G401 (cell line): ENCODE measurements at regions not wholly inside any gene's neighbourhood (a gene's known extent, or its start where the extent isn't known, plus 50 kb on each side); places are given as distances from the start of the nearest gene placed in this dataset.
"Not testable (repeated sequence)": the region's sequence is repeated elsewhere in the genome, so short reads cannot be mapped to it uniquely, and the experiment has no call there.

Source experiments
- DNase-seq: peaks from one replicate; pipeline ENCODE4 v3.0.0-alpha.2; 2015; ENCODE audit warnings: low spot score
- in situ Hi-C: cut with HindIII; loops from 2 replicates; pipeline ENCODE4 v1.10.0; 2016; ENCODE audit warnings: low sequenced_read_pairs, mixed read lengths

DNA sequence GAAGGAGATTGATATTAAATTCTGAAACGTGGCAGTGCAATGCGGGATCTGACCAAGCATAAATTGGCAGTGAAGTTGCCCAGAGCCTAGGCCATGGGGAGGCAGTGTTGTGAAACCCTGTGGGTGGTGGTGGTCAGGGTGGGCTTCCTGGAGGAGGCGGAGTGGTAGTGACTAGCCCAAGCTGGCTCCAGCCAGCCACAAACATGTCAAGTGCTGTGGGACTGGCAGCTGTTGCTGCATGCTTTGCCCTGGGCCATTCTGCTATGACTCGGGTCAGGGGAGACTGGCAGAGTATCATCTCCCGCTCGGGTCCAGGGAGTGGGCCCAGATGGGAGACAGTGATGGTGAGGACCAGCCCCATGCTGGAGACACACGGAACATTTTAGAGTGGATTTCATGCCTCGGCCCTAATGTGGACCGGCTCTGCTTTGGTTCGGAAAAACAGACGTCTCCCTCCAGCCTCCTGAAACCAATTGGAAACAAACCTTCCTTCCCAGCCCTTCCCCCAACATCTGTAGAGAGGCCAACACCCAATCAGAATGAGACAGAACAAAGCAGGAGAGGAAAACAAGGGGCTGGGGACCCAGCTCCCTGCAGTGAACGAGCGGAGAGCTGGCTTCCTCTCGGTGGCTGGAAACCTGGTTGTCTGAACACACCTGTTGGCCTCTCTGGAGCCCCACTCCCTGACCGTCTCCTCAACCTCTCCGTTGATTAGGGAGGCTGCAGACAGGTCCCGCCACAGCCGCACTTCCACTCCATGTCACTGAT is 58.2 kb downstream of the TMEM270 start:
- DNase-seq, result no peak
- in situ Hi-C loops, result no loop called here

DNA sequence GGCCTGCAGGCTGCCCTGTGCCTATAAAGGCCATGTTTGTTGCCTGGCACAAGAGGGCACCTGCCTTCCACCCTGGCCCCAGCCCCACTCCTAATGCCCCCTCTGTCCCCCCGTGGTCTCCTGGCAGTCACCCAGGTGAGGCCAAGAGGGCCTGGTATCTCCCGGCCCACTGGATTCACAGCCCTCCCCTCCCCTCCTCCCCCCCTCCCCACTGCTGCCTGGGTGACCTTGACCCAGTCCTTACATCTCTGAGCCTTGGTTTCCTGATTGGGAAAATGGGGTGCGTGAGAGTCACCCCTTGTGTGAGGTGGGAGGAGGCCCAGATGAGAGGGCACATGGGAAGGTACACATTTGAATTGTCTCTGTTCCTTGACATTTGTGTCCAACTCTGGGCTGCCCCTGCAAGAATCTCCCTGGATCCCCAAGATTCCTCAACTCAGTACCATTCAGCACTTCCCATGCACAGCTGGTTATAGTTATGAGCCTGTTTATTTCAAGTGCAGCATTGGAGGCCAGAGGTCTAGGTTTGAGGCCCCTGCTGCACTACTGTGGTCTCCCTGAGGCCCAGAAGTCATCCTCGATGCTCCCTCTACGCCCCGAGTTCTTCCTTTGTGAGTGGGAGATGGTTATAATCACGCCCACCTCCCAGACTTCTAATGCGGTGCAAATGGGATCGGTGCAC is 58.9 kb downstream of the TMEM270 start:
- DNase-seq, result no peak

DNA sequence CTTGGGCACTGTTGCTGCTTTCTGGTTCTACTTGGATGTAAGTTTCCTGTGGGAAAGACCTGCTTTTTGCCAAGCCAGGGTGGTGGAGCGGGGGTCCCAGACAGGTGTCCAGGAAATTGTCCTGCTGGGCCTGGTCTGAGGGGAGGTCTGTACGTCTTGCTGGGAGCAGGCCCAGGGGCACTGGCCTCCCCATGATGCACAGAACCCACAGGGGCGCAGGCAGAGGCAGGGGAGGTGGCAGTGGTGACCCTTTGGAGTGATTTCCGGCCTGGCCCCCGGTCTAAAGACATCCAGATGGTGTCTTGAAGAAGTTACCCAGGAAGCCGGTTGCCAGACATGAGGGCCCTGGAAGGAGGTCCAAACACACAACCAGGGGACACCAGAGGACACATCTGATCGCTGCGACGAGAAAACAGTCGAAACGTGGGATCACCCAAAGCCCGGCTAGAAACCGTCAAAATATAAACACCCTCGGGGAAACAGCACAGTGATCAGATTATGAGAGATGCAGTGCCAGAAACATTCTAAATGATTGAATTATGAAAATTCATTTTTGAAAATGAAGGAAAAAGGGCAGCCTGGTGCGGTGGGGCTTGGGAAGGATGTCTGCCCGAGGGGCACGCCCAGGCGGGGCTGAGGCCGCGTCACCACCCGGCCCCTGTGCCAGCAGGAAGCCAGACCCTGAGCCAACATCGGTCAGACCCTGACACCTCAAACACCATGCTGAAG is 59.6 kb downstream of the TMEM270 start:
- no peak for DNase-seq
- in situ Hi-C loops, result no loop called here

More for the DNA sequence above, 58.9 kb downstream of the TMEM270 start:
- in situ Hi-C loops, result no loop called here

DNA sequence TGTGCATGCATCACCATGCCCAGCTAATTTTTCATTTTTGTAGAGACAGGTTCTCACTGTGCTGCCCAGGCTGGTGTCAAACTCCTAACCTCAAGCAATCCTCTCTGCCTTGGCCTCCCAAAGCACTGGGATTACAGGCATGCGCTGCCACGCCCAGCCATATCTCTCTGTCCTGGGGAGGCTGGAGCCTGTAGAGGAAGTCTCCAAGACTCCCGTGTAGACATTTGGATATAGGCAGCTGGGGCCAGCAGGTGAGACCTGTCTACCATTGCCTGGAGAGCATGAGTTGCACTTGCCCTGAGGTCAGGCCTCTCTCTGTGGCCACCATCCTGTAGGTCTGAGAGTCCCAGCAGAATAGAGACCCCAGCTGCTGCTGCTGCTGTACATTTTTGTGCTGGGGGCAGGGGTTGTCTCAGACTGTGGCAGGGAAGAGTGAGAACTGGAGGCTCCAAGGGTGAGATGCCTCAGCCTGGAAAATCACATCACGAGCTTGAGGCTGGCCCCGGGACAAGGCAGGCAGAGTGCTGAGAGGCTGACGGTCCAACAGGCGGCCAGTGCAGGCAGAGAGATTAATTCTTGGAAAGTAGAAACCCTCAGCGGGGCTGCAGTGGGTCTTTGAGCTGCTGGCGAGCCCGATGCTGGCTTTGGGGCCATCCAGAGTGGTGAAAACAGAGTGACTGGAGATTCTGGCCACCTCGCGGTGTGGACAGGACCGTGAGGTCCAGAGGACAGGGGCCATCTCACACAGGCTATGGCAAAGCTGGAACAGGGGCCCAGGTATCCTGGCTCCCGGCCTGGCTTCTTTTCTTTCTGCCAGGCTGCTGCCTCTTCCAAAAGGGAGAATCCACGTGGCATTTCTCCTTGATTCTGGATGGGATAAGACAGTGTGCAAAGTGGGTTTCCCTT is 60.9 kb downstream of the TMEM270 start:
- in situ Hi-C loops, result no loop called here
- DNase-seq, result peak; percentile 5

DNA sequence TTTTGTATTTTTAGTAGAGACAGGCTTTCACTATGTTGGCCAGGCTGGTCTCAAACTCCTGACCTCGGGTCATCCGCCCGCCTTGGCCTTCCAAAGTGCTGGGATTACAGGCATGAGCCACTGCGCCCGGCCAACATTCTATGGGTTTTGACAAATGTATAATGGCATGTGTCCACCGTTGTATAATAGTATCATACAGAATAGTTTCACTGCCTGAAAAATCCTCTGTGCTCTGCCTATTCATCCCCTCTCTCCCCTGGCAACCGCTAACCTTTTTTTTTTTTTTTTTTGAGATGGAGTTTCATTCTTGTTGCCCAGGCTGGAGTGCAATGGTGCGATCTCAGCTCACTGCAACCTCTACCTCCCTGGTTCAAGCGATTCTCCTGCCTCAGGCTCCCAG is 67.7 kb downstream of the TMEM270 start:
- in situ Hi-C loops, DNase-seq: not testable (repeated sequence)

DNA sequence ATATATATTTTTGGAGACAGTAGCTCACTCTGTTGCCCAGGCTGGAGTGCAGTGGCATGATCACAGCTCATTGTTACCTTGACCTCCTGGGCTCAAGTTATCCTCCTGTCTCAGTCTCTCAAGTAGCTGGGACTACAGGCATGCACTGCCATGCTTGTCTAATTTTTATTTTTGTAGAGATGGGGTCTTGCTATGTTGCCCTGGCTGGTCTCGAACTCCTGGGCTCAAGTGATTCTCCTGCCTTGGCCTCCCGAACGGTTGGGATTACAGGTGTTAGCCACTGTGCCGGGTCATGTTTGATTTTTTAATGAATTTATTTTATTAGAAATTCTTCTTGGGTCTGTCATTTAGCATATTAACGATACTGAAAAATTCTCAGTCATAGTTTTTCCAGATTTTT is 70.5 kb downstream of the TMEM270 start:
- in situ Hi-C loops, result no loop called here
- DNase-seq, result no peak

DNA sequence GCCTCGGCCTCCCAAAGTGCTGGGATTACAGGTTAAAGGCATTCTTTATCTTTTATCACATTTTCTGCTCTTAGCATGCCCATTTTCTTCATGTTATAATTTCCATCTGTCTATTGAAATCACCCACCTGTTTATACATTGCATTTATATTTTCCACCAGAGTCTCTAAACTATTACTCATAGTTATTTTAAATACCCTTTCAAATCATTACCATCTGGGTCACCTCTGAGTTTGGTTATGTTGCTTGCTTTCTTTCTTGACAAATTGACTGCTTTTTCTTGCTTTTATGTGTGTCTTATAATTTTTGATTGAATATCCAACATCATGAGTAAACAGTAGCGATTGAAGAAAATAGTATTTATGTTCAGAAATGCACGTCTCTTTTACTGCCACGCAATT is 71.4 kb downstream of the TMEM270 start:
- in situ Hi-C loops, result no loop called here
- no peak for DNase-seq

DNA sequence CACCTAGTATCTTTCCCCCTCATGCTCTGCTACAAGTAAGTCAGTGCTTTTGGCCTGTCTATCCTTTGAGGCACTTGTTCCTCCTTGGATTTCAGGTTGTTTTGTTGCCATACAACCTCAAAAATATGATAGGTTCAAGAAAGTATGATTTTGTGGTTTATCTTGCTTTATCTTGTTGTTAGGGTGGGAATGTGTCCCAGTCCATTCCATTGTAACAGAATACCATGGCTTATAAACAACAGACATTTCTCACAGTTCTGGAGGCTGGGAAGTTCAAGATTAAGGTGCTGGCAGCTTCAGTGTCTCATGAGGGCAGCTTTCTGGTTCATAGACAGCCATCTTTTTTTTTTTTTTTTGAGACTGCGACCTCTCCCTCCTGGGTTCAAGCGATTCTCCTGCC is 72.1 kb downstream of the TMEM270 start:
- DNase-seq, result no peak
- in situ Hi-C loops, result no loop called here

DNA sequence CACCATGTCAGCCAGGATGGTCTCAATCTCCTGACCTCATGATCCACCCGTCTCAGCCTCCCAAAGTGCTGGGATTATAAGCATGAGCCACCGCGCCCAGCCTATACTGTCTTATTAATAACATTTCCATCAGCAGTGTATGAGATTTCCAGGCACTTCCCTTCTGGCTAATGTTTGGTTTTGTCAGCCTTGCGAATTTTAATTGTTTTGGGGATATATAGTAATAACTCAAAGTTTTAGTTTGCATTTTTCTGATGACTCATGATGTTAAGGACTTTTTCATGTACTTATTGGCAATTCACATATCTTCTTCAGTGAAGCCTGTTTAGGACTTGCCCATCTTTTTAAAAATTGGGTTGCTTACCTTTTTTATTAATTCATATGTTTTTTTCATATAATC is 76.0 kb downstream of the TMEM270 start:
- in situ Hi-C loops, result no loop called here
- no peak for DNase-seq

DNA sequence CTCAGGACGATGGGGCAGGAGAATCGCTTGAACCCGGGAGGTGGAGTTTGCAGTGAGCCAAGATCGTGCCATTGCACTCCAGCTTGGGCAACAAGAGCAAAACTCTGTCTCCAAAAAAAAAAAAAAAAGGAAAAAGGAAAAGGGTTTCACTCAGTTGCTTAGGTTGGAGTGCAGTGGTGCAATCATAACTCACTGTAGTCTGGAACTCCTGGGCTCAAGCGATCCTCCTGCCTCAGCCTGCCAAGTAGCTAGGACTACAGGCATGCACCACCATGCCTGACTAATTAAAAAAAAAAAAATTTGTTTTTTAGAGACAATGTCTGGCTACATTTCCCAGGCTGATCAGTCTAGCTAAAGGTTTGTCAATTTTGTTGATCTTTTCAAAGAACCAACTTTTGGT is 76.7 kb downstream of the TMEM270 start:
- DNase-seq, in situ Hi-C loops: not testable (repeated sequence)

DNA sequence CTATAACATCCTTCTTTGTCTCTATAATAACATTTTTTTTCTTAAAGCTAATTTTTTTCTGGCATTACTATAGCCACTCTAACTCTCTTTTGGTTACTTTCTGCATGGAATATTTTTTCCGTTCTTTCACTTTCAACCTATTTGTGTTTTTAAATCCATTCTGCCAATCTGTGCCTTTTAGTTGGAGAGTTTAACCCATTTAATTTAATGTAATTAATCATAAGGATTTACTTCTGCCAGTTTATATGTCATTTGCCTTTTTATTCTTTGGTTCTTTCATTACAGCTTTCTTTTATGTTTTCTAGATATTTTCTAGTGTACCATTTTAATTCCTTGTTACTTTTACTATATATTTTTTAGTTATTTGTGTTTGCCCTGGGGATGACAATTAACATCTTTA is 78.6 kb downstream of the TMEM270 start:
- in situ Hi-C loops, result no loop called here
- DNase-seq, result no peak

DNA sequence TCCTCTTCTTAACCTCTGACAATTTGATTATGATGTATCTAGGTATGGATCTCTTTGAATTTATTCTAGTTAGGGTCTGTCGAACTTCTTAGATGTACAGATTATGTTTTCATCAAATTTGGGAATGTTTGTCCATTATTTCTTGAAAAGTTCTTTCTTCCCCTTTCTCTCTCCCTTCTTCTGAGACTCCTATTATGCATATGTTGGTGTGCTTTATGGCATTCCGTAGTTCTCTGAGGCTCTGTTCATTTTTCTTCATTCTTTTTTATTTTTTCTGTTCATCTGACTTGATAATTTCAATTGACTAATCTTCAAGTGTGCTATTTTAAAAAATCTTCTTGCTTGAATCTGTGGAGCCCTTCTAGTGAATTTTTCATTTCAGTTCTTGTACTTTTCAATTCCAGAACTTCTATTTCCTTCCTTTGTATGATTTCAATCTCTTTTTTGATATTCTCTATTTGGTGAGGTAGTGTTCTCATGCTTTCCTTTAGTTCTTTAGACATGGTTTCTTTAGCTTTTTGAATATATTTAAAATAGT is 79.8 kb downstream of the TMEM270 start:
- DNase-seq, result no peak
- in situ Hi-C loops, result no loop called here

DNA sequence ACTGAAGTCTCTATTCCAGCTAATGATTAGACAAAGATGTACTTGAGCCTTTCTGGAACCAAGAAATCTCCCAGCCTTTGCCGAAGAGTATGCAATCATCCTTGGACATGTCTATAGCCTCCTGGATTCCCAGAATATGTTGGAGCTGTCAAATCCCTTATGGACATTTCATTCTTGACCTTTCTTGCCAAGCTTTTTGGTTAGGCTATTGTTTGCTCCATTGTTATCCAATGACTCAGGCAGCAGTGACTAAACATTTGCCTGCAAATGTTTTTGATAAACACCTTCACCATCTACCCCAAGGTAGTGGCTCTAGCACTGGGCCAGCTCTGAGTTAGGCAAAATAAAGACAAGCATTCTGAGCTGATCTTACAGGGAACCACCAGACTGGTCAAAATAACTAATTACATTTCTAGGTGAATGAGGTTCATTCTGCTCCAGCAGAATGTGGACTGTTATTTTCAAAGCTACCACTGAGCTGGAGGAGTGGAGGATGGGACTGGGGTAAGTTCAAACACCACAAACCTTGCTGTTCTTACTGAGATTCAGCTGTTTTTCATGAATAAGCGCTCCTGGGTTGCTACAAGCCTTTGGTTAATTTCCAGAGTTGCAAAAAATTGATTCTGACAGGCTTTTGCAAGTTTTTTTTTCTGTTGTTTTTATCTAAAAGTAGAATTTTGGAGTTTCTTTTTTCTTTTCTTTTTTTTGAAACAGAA is 81.0 kb downstream of the TMEM270 start:
- no peak for DNase-seq
- in situ Hi-C loops, result no loop called here

DNA sequence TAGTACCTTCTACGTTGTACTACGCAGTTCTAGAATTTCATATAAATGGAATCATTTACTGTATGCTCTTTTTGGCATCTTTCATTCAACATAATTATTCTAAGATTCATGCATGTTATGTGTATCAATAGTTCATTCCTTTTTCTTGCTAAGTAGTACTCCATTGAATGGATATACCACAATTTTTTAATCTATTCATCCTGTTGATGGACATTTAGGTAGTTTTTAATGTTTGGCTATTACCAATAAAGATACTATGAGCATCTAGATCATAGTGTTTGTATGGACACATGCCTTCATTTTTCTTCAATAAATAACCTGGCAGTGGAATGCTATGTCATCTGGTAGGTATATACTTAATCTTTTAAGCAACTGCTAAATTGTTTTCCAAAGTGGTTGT is 83.0 kb upstream of the ELN start:
- in situ Hi-C loops, result no loop called here
- DNase-seq, result no peak

DNA sequence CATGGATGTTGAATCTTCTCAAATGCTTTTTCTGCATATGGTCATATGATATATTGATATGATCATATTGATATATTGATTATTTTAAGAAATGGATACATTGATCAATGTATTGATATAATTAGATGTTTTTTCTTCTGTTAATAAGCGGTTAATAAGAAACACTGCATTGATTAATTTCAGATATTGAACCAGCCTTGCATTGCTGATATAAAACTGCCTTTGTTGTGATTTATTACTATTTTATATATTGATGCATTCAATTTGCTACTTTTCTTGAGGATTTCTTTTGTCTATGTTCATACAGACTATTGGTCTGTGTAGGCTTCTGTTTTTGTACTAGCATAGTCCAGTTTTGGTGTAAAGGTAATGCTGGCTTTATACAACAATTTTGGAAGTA is 79.7 kb upstream of the ELN start:
- in situ Hi-C loops, result no loop called here
- DNase-seq, result no peak

DNA sequence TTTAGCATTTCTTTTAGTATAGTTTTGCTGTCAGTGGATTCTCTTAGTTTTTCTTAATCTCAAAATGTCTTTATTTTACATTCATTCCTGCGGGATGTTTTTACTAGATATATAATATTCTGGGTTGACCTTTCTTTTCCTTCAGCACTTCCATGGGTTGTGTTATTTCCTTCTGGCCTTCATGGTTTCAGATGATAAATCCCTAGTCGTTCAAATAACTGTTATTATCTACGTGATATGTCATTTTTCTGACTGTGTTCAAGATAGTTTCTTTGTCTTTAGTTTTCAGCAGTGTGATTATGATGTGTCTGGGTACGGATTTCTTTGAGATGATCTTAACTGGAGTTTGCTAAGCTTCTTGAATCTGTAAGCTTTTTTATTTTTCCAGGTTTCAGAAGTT is 75.7 kb upstream of the ELN start:
- in situ Hi-C loops, result no loop called here
- DNase-seq, result no peak

DNA sequence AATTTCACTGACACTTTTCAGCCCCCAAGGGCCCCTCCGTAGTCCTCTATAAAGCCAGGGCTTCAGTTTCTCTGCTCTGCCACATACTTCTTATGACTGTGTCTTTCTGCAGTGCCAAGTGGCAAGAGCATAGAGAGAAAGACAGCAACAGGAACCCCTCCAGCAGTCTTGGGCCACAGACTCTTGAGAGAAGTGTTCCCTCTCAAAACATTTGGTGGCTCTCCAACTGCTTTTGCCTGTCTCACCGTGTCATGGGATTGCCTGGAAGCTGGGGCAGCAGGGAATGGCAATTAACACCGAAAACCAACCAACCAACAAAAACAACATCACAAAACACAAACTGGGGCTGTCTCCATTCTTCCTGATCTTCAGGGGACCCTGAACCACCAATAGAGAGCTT is 73.8 kb upstream of the ELN start:
- in situ Hi-C loops, result no loop called here
- no peak for DNase-seq

DNA sequence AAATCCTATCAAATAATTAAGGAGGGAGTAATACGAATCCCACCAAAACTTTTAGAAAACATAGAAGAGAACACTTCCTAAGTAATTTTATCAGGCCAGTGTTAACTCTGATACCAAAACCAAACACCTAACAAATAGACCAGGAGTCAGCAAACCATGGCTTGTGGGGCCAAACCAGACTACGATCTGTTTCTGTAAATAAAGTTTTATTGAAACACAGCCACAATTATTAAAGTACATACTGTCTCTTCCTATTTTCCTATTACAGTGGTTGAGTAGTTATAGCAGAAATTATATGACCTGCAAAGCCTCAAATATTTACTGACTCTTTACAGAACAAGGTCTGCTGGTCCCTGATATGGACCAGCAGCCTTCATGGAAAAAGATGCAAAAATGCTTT is 73.1 kb upstream of the ELN start:
- in situ Hi-C loops, result no loop called here
- no peak for DNase-seq

DNA sequence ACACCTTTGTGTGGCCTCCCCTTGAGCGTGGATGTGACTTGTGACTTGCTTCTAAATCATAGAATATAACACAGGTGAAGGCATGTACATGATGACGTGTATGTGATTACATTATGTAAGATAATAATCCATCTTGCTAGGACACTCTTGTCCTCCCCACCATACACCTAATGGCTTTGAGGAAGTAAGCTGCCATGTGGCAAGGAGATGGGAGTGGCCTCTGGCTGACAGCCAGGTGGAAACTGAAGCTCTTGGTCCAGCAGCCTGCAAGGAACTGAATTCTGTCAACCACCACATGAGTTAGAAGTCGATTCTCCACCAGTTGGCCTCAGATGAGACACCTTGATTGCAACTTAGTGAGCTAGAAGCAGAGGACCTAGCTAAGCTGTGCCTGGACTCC is 67.4 kb upstream of the ELN start:
- DNase-seq, result no peak

More for the DNA sequence above, 67.4 kb upstream of the ELN start:
- in situ Hi-C loops, result no loop called here
